ENCODE measurements at regions not wholly inside any gene's neighbourhood (a gene's known extent, or its start where the extent isn't known, plus 50 kb on each side); places are given as distances from the start of the nearest gene placed in this dataset.

- no peak for TF ChIP-seq BHLHE40 (IDR thresholded peaks at IDR 0.05; ENCODE audit: low read depth, low read length)
Observed at GRCh38 chr4:160956875-160957274, 1206.9 kb downstream of the FSTL5 start (continued).

- WGBS (ENCODE audit: missing lambda C conversion rate) = 5% methylated on average over 1 of the region's 1 CpG
- Histone ChIP-seq H3K27ac (no peak overlapping the region), H3K9me3 (no peaks in the 10 kb centered on the region), H3K4me1 (no peaks in the 10 kb centered on the region), H3K4me3 (no peak overlapping the region), H3K4me2 (no peak overlapping the region)
- CTCF ChIA-PET = no interaction called here
- FAIRE-seq (no peak), DNase-seq (ENCODE audit: low read depth in 1 of 2, low spot score in 1 of 2) (no peak), ATAC-seq (no peak)
- TF ChIP-seq ATOH8 (CRISPR knock-in tag; IDR thresholded peaks at IDR 0.05; ENCODE audit: low read depth) (no peak), ZNF302 (CRISPR knock-in tag; IDR thresholded peaks at IDR 0.05) (no peak), ZSCAN20 (CRISPR knock-in tag; IDR thresholded peaks at IDR 0.05) (no peak), EP300 (IDR thresholded peaks at IDR 0.05) (no peak), TP53 (CRISPR knock-in tag; IDR thresholded peaks at IDR 0.05) (no peak), BCL3 (IDR thresholded peaks at IDR 0.05) (no peak), SREBF2 (IDR thresholded peaks at IDR 0.05) (no peak), NR3C1 (IDR thresholded peaks at IDR 0.05) (no peak), HES2 (IDR thresholded peaks at IDR 0.05) (no peak), CEBPB (IDR thresholded peaks at IDR 0.05) (no peak), POLR2AphosphoS2 (conservative IDR thresholded peaks at IDR 0.05; ENCODE audit: low read length) (no peak), FOSB (CRISPR knock-in tag; IDR thresholded peaks at IDR 0.05) (no peak), KDM5A (IDR thresholded peaks at IDR 0.05) (no peak), NFE2L2 (conservative IDR thresholded peaks at IDR 0.05; ENCODE audit: low read length) (no peak), RNF2 (IDR thresholded peaks at IDR 0.05; ENCODE audit: borderline replicate concordance, low read depth) (no peak), RCOR1 (IDR thresholded peaks at IDR 0.05; ENCODE audit: low read depth, low read length) (no peak)
- POLR2A ChIA-PET = no interaction called here
Observed at GRCh38 chr4:160969925-160970324, 1193.9 kb downstream of the FSTL5 start.

GRCh38 chr4:160980091-160980490 lies 1183.7 kb downstream of the FSTL5 start:
- CTCF ChIA-PET = no interaction called here
- H3K4me1 ChIP-seq = no peaks in the 10 kb centered on the region
- no peak overlapping the region for H3K4me2 ChIP-seq
- 77% methylated on average over 1 of the region's 3 CpGs for WGBS (ENCODE audit: missing lambda C conversion rate)
- H3K4me3 ChIP-seq = no peak overlapping the region
- FAIRE-seq = no peak
- no peak for ATAC-seq
- DNase-seq (ENCODE audit: low read depth in 1 of 2, low spot score in 1 of 2) = no peak
- TF ChIP-seq MAZ (IDR thresholded peaks at IDR 0.05; ENCODE audit: borderline replicate concordance, low read depth, low read length) = no peak
- TF ChIP-seq ZC3H11A (IDR thresholded peaks at IDR 0.05) = no peak
- TF ChIP-seq NR3C1 (IDR thresholded peaks at IDR 0.05) = no peak
- no peak for TF ChIP-seq TP53 (CRISPR knock-in tag; IDR thresholded peaks at IDR 0.05)
- TF ChIP-seq MYC (IDR thresholded peaks at IDR 0.05; ENCODE audit: borderline replicate concordance, low read length) = no peak
- H3K27ac ChIP-seq = no peak overlapping the region
- H3K9me3 ChIP-seq = no peaks in the 10 kb centered on the region
- POLR2A ChIA-PET = no interaction called here

- no peaks in the 10 kb centered on the region for H3K4me1 ChIP-seq
- FAIRE-seq = no peak
- no peak for DNase-seq (ENCODE audit: low read depth in 1 of 2, low spot score in 1 of 2)
- WGBS (ENCODE audit: missing lambda C conversion rate) = 39% methylated on average over 2 of the region's 2 CpGs
- POLR2A ChIA-PET = no interaction called here
- no peak overlapping the region for H3K4me3 ChIP-seq
- H3K9me3 ChIP-seq = no peaks in the 10 kb centered on the region
- H3K27ac ChIP-seq = no peak overlapping the region
- no peak for ATAC-seq
- H3K4me2 ChIP-seq = no peak overlapping the region
- CTCF ChIA-PET = no interaction called here
- no peak for TF ChIP-seq SMC3 (IDR thresholded peaks at IDR 0.05)
- no peak for TF ChIP-seq RCOR1 (IDR thresholded peaks at IDR 0.05; ENCODE audit: low read depth, low read length)
- no peak for TF ChIP-seq FOSL2 (IDR thresholded peaks at IDR 0.05)
- TF ChIP-seq FOSL2 (CRISPR knock-in tag; IDR thresholded peaks at IDR 0.05) = no peak
- no peak for TF ChIP-seq PBX3 (IDR thresholded peaks at IDR 0.05)
- no peak for TF ChIP-seq JUN (IDR thresholded peaks at IDR 0.05)
- no peak for TF ChIP-seq POLR2A (IDR thresholded peaks at IDR 0.05; ENCODE audit: low read length)
- no peak for TF ChIP-seq MAFK (IDR thresholded peaks at IDR 0.05; ENCODE audit: partially characterized antibody)
- TF ChIP-seq POLR2AphosphoS2 (conservative IDR thresholded peaks at IDR 0.05; ENCODE audit: low read length) = no peak
- TF ChIP-seq TFCP2L1 (CRISPR knock-in tag; IDR thresholded peaks at IDR 0.05) = no peak
- no peak for TF ChIP-seq TP53 (CRISPR knock-in tag; IDR thresholded peaks at IDR 0.05)
- TF ChIP-seq HOXA7 (CRISPR knock-in tag; IDR thresholded peaks at IDR 0.05) = no peak
- TF ChIP-seq PHF8 (IDR thresholded peaks at IDR 0.05; ENCODE audit: borderline replicate concordance, low read depth) = no peak
- no peak for TF ChIP-seq ATOH8 (CRISPR knock-in tag; IDR thresholded peaks at IDR 0.05; ENCODE audit: low read depth)
- TF ChIP-seq RFX5 (IDR thresholded peaks at IDR 0.05) = no peak
- TF ChIP-seq ZSCAN20 (CRISPR knock-in tag; IDR thresholded peaks at IDR 0.05) = no peak
- no peak for TF ChIP-seq CBX2 (IDR thresholded peaks at IDR 0.05; ENCODE audit: borderline replicate concordance, low read depth)
- no peak for TF ChIP-seq ZFP36 (IDR thresholded peaks at IDR 0.05; ENCODE audit: borderline replicate concordance, partially characterized antibody)
Observed at GRCh38 chr4:160981083-160981482, 1182.7 kb downstream of the FSTL5 start.
